ENCODE measurements at regions not wholly inside any gene's neighbourhood (a gene's known extent, or its start where the extent isn't known, plus 50 kb on each side); places are given as distances from the start of the nearest gene placed in this dataset.

- BruUV-seq (replicated peaks), result no TSS peak
Observed at GRCh38 chr9:129481810-129482511, 138.9 kb downstream of the C9orf50 start.

GRCh38 chr9:129481424-129481809 is 139.5 kb downstream of the C9orf50 start:
- DNase-seq (ENCODE audit: low spot score), result no peak
- peak overlapping the region; percentile 54 for H3K4me3 ChIP-seq (ENCODE audit: low read depth, low read length, poor library complexity, severe bottlenecking)
- intact Hi-C loops (cut with micrococcal nuclease; ENCODE audit: unreplicated experiment), result loop anchor here (5.0 kb wide), 1 partner anchor 144 kb away; no protein-coding TSS in a partner anchor
- TF ChIP-seq CTCF (conservative IDR thresholded peaks at IDR 0.05; ENCODE audit: low read depth, low read length) (no peak), EZH2 (IDR thresholded peaks at IDR 0.05; ENCODE audit: borderline replicate concordance, low read depth, low read length, poor library complexity, severe bottlenecking) (no peak)
- BruUV-seq (replicated peaks), result no TSS peak
- no peaks in the 10 kb centered on the region for H3K27me3 ChIP-seq (replicated peaks; ENCODE audit: insufficient read depth, low read depth, low read length, poor library complexity)
- H3K27ac ChIP-seq (ENCODE audit: low read depth, low read length, poor library complexity, severe bottlenecking), result peak overlapping the region; percentile 96
- H3K9me3 ChIP-seq (ENCODE audit: low read depth, low read length, poor library complexity, severe bottlenecking), result no peaks in the 10 kb centered on the region
- peaks cover 31% of the 10 kb centered on the region for H3K4me1 ChIP-seq (ENCODE audit: insufficient read depth, low read length, poor library complexity, severe bottlenecking)
- ChIA-PET POLR2A (ENCODE audit: low non-redundant PET) (no interaction called here), CTCF (interaction anchor here (1.0 kb wide), 1 partner anchor 161 kb away, joined by 3 read pairs; no protein-coding TSS in a partner anchor)
- H3K36me3 ChIP-seq (ENCODE audit: insufficient read depth, low read length, poor library complexity, severe bottlenecking), result no peaks in the 10 kb centered on the region

More at GRCh38 chr9:129481810-129482511, 138.9 kb downstream of the C9orf50 start:
- peak; percentile 62 for DNase-seq (ENCODE audit: low spot score)
- Histone ChIP-seq H3K27me3 (replicated peaks; ENCODE audit: insufficient read depth, low read depth, low read length, poor library complexity) (no peaks in the 10 kb centered on the region), H3K36me3 (ENCODE audit: insufficient read depth, low read length, poor library complexity, severe bottlenecking) (no peaks in the 10 kb centered on the region), H3K4me1 (ENCODE audit: insufficient read depth, low read length, poor library complexity, severe bottlenecking) (peaks cover 36% of the 10 kb centered on the region), H3K4me3 (ENCODE audit: low read depth, low read length, poor library complexity, severe bottlenecking) (peak overlapping the region; percentile 54), H3K9me3 (ENCODE audit: low read depth, low read length, poor library complexity, severe bottlenecking) (no peaks in the 10 kb centered on the region), H3K27ac (ENCODE audit: low read depth, low read length, poor library complexity, severe bottlenecking) (peak overlapping the region; percentile 96)
- ChIA-PET CTCF (interaction anchor here (1.0 kb wide), 1 partner anchor 161 kb away, joined by 3 read pairs; no protein-coding TSS in a partner anchor), POLR2A (ENCODE audit: low non-redundant PET) (no interaction called here)
- TF ChIP-seq CTCF (conservative IDR thresholded peaks at IDR 0.05; ENCODE audit: low read depth, low read length) (0 out of 2 replicates have a peak, but pooled peaks have one; percentile 19), EZH2 (IDR thresholded peaks at IDR 0.05; ENCODE audit: borderline replicate concordance, low read depth, low read length, poor library complexity, severe bottlenecking) (no peak)
- intact Hi-C loops (cut with micrococcal nuclease; ENCODE audit: unreplicated experiment), result loop anchor here (5.0 kb wide), 1 partner anchor 145 kb away; no protein-coding TSS in a partner anchor

- Histone ChIP-seq H3K27ac (ENCODE audit: low read depth, low read length, poor library complexity, severe bottlenecking) (peak overlapping the region; percentile 46), H3K9me3 (ENCODE audit: low read depth, low read length, poor library complexity, severe bottlenecking) (no peaks in the 10 kb centered on the region), H3K4me3 (ENCODE audit: low read depth, low read length, poor library complexity, severe bottlenecking) (no peak overlapping the region), H3K36me3 (ENCODE audit: insufficient read depth, low read length, poor library complexity, severe bottlenecking) (no peaks in the 10 kb centered on the region), H3K27me3 (replicated peaks; ENCODE audit: insufficient read depth, low read depth, low read length, poor library complexity) (no peaks in the 10 kb centered on the region), H3K4me1 (ENCODE audit: insufficient read depth, low read length, poor library complexity, severe bottlenecking) (peaks cover 27% of the 10 kb centered on the region)
- no peak for DNase-seq (ENCODE audit: low spot score)
- TF ChIP-seq EZH2 (IDR thresholded peaks at IDR 0.05; ENCODE audit: borderline replicate concordance, low read depth, low read length, poor library complexity, severe bottlenecking), result no peak
- TF ChIP-seq CTCF (conservative IDR thresholded peaks at IDR 0.05; ENCODE audit: low read depth, low read length), result no peak
- ChIA-PET CTCF (no interaction called here), POLR2A (ENCODE audit: low non-redundant PET) (no interaction called here)
- intact Hi-C loops (cut with micrococcal nuclease; ENCODE audit: unreplicated experiment), result loop anchor here (5.0 kb wide), 1 partner anchor 143 kb away; no protein-coding TSS in a partner anchor
- BruUV-seq (replicated peaks), result no TSS peak
Observed at GRCh38 chr9:129480745-129481144, 140.2 kb downstream of the C9orf50 start.
